ENCODE measurements at regions not wholly inside any gene's neighbourhood (a gene's known extent, or its start where the extent isn't known, plus 50 kb on each side); places are given as distances from the start of the nearest gene placed in this dataset.

DNA sequence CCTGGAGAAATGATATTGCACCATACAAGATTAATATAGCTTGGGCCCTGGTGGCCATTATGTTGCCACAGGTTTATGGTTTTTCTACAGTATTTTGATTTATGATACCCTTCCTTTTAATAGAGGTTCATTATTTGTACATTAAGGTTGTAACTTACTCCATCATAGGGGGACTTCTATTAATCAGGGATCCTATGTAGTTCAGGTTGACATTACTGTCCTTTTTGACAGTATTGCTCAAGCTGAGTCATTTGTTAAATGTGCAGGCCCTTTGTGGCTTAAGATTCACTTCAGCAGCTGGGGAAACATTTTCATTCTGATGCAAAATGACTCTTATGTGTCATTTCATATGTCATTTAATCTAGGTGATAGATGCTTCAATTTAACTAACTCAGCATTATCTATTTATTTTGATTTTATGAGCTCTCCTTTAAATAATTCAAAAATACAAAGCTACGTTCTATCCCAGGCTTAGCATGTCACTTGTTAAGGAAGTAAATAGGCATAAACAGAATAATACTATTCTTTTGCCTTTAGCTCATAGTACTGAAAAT is 686.9 kb upstream of the NCAM2 start:
- H3K27ac ChIP-seq, result no peak overlapping the region
- intact Hi-C loops (cut with DNase I), result no loop called here
- DNase-seq (ENCODE audit: low spot score in 2 of 2), result no peak
- TF ChIP-seq CTCF (IDR thresholded peaks at IDR 0.05), result no peak
- no peaks in the 10 kb centered on the region for H3K36me3 ChIP-seq
- H3K9me3 ChIP-seq, result no peaks in the 10 kb centered on the region
- no peak overlapping the region for H3K4me3 ChIP-seq
- no peaks in the 10 kb centered on the region for H3K27me3 ChIP-seq
- H3K4me1 ChIP-seq, result no peaks in the 10 kb centered on the region

- H3K27me3 ChIP-seq, result no peaks in the 10 kb centered on the region
- TF ChIP-seq CTCF (IDR thresholded peaks at IDR 0.05), result no peak
- H3K27ac ChIP-seq, result no peak overlapping the region
- no peak overlapping the region for H3K4me3 ChIP-seq
- DNase-seq (ENCODE audit: low spot score in 2 of 2), result no peak
- no peaks in the 10 kb centered on the region for H3K36me3 ChIP-seq
- intact Hi-C loops (cut with DNase I), result no loop called here
- H3K4me1 ChIP-seq, result no peaks in the 10 kb centered on the region
- H3K9me3 ChIP-seq, result no peaks in the 10 kb centered on the region
Measured at GRCh38 chr21:20313013-20313412, 685.2 kb upstream of the NCAM2 start.

GRCh38 chr21:20315042-20315441 is 683.2 kb upstream of the NCAM2 start:
- no peaks in the 10 kb centered on the region for H3K4me1 ChIP-seq
- intact Hi-C loops (cut with DNase I), result no loop called here
- H3K4me3 ChIP-seq, result no peak overlapping the region
- H3K9me3 ChIP-seq, result no peaks in the 10 kb centered on the region
- no peaks in the 10 kb centered on the region for H3K36me3 ChIP-seq
- TF ChIP-seq CTCF (IDR thresholded peaks at IDR 0.05), result no peak
- no peaks in the 10 kb centered on the region for H3K27me3 ChIP-seq
- H3K27ac ChIP-seq, result no peak overlapping the region
- DNase-seq (ENCODE audit: low spot score in 2 of 2), result no peak

DNA sequence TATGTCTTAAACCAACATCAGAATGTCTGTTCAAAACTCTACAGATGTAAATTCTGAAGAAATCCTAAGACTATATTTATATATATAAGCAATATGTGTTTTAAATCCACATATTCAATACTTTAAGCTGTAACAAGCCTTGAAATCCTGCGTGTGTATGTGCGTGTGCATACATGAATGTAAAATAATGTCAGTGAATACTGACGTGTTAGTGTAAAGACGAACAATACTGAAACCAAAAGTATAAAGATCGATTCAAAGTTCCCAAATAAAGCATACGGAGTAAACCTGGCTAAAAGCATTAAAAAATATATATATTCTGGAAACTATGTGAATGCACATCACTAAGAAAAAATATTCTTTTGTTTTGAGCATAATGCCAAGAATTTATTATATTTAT is 668.6 kb upstream of the NCAM2 start:
- Histone ChIP-seq H3K27ac (no peak overlapping the region), H3K9me3 (no peaks in the 10 kb centered on the region), H3K27me3 (no peaks in the 10 kb centered on the region), H3K36me3 (no peaks in the 10 kb centered on the region), H3K4me3 (no peak overlapping the region), H3K4me1 (no peaks in the 10 kb centered on the region)
- intact Hi-C loops (cut with DNase I), result no loop called here
- no peak for DNase-seq (ENCODE audit: low spot score in 2 of 2)
- TF ChIP-seq CTCF (IDR thresholded peaks at IDR 0.05), result no peak

DNA sequence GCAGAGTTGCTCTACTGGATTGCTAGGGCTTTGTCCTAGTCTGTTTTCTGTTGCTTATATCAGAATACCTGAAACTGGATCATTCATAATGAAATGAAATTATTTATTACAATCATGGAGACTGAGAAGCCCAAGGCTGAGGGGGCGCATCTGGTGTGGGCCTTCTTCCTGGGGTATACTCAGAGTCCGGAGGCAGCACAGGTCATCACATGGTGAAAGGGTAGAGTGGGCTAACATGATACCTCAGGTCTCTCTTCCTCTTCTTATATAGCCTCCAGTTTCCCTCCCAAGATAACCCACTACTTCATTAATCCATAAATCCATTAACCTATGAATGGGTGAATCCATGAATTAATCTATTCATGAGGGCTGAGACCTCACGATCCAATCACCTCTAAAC is 667.6 kb upstream of the NCAM2 start:
- Histone ChIP-seq H3K36me3 (no peaks in the 10 kb centered on the region), H3K4me3 (no peak overlapping the region), H3K4me1 (no peaks in the 10 kb centered on the region), H3K27ac (no peak overlapping the region), H3K9me3 (no peaks in the 10 kb centered on the region), H3K27me3 (no peaks in the 10 kb centered on the region)
- intact Hi-C loops (cut with DNase I), result no loop called here
- TF ChIP-seq CTCF (IDR thresholded peaks at IDR 0.05), result no peak
- no peak for DNase-seq (ENCODE audit: low spot score in 2 of 2)

GRCh38 chr21:20334585-20334984 is 663.6 kb upstream of the NCAM2 start:
- Histone ChIP-seq H3K4me3 (no peak overlapping the region), H3K36me3 (no peaks in the 10 kb centered on the region), H3K9me3 (no peaks in the 10 kb centered on the region), H3K4me1 (no peaks in the 10 kb centered on the region), H3K27ac (no peak overlapping the region), H3K27me3 (no peaks in the 10 kb centered on the region)
- intact Hi-C loops (cut with DNase I), result no loop called here
- TF ChIP-seq CTCF (IDR thresholded peaks at IDR 0.05), result no peak
- DNase-seq (ENCODE audit: low spot score in 2 of 2), result no peak
